ENCODE measurements at regions not wholly inside any gene's neighbourhood (a gene's known extent, or its start where the extent isn't known, plus 50 kb on each side); places are given as distances from the start of the nearest gene placed in this dataset.

DNA sequence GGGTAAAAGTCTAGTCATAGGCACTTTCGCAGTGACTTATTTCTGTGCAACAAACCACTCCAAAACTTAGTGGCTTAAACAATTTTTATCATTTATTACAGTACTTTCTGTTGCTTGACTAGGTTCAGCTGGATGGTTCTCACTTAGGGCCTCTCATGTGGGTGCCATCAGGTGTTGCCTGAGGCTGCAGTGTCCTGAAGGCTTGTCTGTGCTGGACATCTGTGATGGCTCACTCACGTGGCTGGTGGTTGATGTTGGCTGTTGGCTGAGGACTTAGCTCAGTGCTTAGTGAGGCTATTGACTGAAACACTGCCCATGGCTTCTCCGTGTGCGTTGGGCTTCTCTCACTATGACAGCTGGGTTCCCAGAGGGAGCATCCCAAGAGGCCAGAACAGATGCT lies 81.4 kb upstream of the GCFC2 start:
- no peak for DNase-seq (ENCODE audit: low read depth)
- no peaks in the 10 kb centered on the region for H3K36me3 ChIP-seq (ENCODE audit: control insufficient read depth, insufficient read depth, low read length)
- TF ChIP-seq, protein P1, sequence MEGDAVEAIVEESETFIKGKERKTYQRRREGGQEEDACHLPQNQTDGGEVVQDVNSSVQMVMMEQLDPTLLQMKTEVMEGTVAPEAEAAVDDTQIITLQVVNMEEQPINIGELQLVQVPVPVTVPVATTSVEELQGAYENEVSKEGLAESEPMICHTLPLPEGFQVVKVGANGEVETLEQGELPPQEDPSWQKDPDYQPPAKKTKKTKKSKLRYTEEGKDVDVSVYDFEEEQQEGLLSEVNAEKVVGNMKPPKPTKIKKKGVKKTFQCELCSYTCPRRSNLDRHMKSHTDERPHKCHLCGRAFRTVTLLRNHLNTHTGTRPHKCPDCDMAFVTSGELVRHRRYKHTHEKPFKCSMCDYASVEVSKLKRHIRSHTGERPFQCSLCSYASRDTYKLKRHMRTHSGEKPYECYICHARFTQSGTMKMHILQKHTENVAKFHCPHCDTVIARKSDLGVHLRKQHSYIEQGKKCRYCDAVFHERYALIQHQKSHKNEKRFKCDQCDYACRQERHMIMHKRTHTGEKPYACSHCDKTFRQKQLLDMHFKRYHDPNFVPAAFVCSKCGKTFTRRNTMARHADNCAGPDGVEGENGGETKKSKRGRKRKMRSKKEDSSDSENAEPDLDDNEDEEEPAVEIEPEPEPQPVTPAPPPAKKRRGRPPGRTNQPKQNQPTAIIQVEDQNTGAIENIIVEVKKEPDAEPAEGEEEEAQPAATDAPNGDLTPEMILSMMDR (IDR thresholded peaks at IDR 0.05; ENCODE audit: insufficient read depth, low read depth, low read length), result no peak
- ChIA-PET POLR2A (no interaction called here), CTCF (no interaction called here)
- no peak overlapping the region for H3K4me3 ChIP-seq (ENCODE audit: low read depth, low read length)
- H3K27me3 ChIP-seq (ENCODE audit: control insufficient read depth, insufficient read depth, low read length), result no peaks in the 10 kb centered on the region

DNA sequence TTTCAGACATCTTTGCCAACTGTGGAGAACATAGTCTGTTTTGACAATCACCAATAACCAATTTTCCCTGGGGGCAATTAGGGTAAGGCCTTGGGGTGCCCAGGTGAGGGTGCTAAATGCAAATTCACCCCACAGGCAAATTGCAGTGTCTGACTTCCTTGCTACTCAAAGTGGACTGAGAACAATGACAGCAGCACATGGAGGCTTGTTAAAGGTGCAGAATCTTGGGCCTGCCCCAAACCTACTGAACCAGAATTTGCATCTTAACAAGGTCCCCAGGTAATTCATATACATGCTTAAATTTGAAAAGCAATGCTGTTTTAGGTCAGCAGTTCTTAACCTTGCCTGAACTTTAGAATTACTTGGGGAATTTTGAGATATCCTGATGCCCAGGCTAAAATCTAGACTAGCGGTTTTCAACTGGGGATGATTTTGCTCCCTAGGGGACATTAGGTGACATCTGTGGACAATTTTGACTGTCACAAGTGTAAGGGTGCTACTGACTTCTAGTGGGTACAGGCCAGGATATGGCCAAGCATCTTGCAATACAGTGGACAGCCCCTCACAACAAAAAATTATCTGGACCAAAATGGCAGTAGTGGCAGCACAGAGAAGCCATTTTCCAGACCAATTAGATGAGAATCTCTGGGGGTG lies 80.2 kb upstream of the GCFC2 start:
- no peak for DNase-seq (ENCODE audit: low read depth)
- Histone ChIP-seq H3K4me3 (ENCODE audit: low read depth, low read length) (no peak overlapping the region), H3K36me3 (ENCODE audit: control insufficient read depth, insufficient read depth, low read length) (no peaks in the 10 kb centered on the region), H3K27me3 (ENCODE audit: control insufficient read depth, insufficient read depth, low read length) (no peaks in the 10 kb centered on the region)
- ChIA-PET CTCF (interaction anchor here (0.9 kb wide), 1 partner anchor 10 kb away, joined by 4 read pairs; no protein-coding TSS in a partner anchor), POLR2A (no interaction called here)
- TF ChIP-seq, protein P1 (IDR thresholded peaks at IDR 0.05; ENCODE audit: insufficient read depth, low read depth, low read length), result no peak

DNA sequence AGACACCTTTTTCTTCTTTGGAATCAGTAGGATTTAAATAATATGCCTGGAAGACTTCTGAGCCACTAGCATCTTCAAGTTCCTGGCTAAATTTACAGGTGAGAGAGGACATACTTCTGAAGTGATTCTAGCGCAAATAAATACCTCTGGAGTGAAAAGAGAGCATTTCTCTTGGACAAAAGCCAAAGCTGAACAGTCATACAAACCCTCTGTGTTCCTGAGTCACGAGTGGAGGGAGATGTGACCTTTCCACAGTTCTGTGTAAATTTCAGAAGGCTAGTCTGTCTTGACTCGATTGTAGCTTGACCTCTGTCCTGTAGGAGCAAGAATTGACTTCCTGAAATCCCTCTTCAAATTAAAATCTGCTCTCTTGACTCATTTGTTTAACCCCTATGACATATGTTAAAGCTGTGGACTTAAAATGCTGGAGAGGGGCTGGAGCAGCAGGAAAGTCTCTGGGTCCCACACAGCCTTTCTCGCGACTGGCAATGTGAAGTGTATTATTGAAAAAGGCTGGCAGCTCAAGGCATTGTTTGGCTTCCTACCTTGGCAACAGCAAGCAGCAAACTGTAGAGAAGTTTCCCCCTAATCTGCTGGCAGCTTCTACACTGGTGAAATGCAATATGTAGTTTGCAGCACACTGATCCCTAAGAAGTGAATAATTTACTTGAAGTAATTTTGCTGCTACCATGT lies 79.6 kb upstream of the GCFC2 start:
- Histone ChIP-seq H3K36me3 (ENCODE audit: control insufficient read depth, insufficient read depth, low read length) (no peaks in the 10 kb centered on the region), H3K27me3 (ENCODE audit: control insufficient read depth, insufficient read depth, low read length) (no peaks in the 10 kb centered on the region), H3K4me3 (ENCODE audit: low read depth, low read length) (no peak overlapping the region)
- ChIA-PET POLR2A (no interaction called here), CTCF (interaction anchor here (0.9 kb wide), 1 partner anchor 9 kb away, joined by 4 read pairs; no protein-coding TSS in a partner anchor)
- DNase-seq (ENCODE audit: low read depth), result no peak
- TF ChIP-seq, protein P1 (IDR thresholded peaks at IDR 0.05; ENCODE audit: insufficient read depth, low read depth, low read length), result no peak

DNA sequence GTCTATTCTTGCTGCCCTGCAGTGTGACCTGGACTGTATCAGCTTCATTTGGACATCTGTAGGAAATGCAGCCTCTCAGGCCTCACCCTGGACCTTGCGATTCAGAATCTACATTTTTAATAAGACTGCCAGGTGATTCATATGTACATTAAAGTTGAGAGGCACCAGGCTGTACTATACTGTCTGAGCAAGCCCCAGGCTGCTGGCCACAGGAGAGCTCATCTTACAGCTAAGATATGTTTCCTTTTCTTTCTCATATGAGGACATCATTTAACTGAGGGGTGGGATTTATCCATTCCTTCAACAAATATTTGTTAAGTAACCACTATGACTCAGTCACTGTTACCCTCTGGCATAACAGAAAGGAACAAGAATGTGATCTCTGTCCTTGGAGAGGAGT lies 78.2 kb upstream of the GCFC2 start:
- TF ChIP-seq, protein P1 (IDR thresholded peaks at IDR 0.05; ENCODE audit: insufficient read depth, low read depth, low read length), result no peak
- no peak for DNase-seq (ENCODE audit: low read depth)
- Histone ChIP-seq H3K36me3 (ENCODE audit: control insufficient read depth, insufficient read depth, low read length) (no peaks in the 10 kb centered on the region), H3K4me3 (ENCODE audit: low read depth, low read length) (no peak overlapping the region), H3K27me3 (ENCODE audit: control insufficient read depth, insufficient read depth, low read length) (no peaks in the 10 kb centered on the region)
- CTCF ChIA-PET, result interaction anchor here (1.3 kb wide), 1 partner anchor 10 kb away, joined by 4 read pairs; no protein-coding TSS in a partner anchor
- POLR2A ChIA-PET, result no interaction called here

DNA sequence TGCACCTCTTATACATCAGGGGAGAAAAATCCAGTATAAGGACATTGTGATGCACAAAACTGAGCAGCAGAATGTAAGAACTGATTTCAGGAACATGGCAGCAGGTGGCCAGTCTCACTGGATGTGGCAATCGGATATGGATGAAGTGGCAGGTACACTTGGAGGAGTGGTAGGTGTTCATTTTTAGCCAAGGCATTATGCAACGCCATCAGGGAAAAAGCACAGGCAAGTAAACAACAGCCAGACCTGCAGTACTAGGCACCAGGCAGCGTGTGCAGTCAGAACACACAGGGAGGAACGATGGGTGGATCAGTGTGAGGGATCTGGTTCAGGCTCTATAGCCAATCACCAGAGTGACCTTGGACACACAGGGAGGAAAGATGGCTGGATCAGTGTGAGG lies 77.4 kb upstream of the GCFC2 start:
- CTCF ChIA-PET, result interaction anchor here (1.3 kb wide), 1 partner anchor 11 kb away, joined by 4 read pairs; no protein-coding TSS in a partner anchor

More for the DNA sequence above, 77.4 kb upstream of the GCFC2 start:
- POLR2A ChIA-PET, result no interaction called here
- TF ChIP-seq, protein P1 (IDR thresholded peaks at IDR 0.05; ENCODE audit: insufficient read depth, low read depth, low read length), result no peak
- no peaks in the 10 kb centered on the region for H3K27me3 ChIP-seq (ENCODE audit: control insufficient read depth, insufficient read depth, low read length)
- DNase-seq (ENCODE audit: low read depth), result no peak
- no peak overlapping the region for H3K4me3 ChIP-seq (ENCODE audit: low read depth, low read length)
- H3K36me3 ChIP-seq (ENCODE audit: control insufficient read depth, insufficient read depth, low read length), result no peaks in the 10 kb centered on the region

Measured in BJ (cell line).